GM23338 (cell line): ENCODE measurements at regions not wholly inside any gene's neighbourhood (a gene's known extent, or its start where the extent isn't known, plus 50 kb on each side); places are given as distances from the start of the nearest gene placed in this dataset.

Source experiments
- ATAC-seq: fragments of 200-7000 bp; cut with Tn5 transposase; 3 replicates; pipeline ENCODE4 v1.9.1; 2020
- DNase-seq: peaks from one replicate; pipeline ENCODE4 v3.0.0-alpha.2; 2015; ENCODE audit warnings: low spot score
- H2AFZ ChIP-seq: fragments of 200-600 bp; sonication (generic); 2 replicates; pipeline ENCODE4 v1.8.0; 2016; ENCODE audit warnings: antibody characterized with exemption, mild to moderate bottlenecking, moderate library complexity
- H3F3A ChIP-seq: fragments of 200-600 bp; sonication (generic); replicated peaks from 2 replicates; pipeline ENCODE4 v1.8.0; 2017; ENCODE audit warnings: antibody characterized with exemption, mixed run types, low read depth
- H3K27ac ChIP-seq: fragments of 200-600 bp; sonication (generic); 2 replicates; pipeline ENCODE4 v1.6.1; 2016; ENCODE audit warnings: low read depth
- H3K27me3 ChIP-seq: fragments of 200-600 bp; sonication (generic); 2 replicates; pipeline ENCODE4 v1.8.0; 2016; ENCODE audit warnings: mild to moderate bottlenecking, mixed run types, moderate library complexity; ENCODE audit not compliant: insufficient read depth
- H3K36me3 ChIP-seq: fragments of 200-600 bp; sonication (generic); 2 replicates; pipeline ENCODE4 v1.8.0; 2016; ENCODE audit warnings: mild to moderate bottlenecking; ENCODE audit not compliant: insufficient read depth
- H3K4me1 ChIP-seq: fragments of 200-600 bp; sonication (generic); 2 replicates; pipeline ENCODE4 v1.8.0; 2016; ENCODE audit warnings: mild to moderate bottlenecking, moderate library complexity; ENCODE audit not compliant: insufficient read depth
- H3K4me2 ChIP-seq: fragments of 200-600 bp; sonication (generic); 2 replicates; pipeline ENCODE4 v1.7.1; 2017; ENCODE audit warnings: mixed run types
- H3K4me3 ChIP-seq: fragments of 200-600 bp; sonication (generic); 2 replicates; pipeline ENCODE4 v1.6.1; 2016; ENCODE audit warnings: mixed run types
- H3K79me2 ChIP-seq: fragments of 200-600 bp; sonication (generic); replicated peaks from 2 replicates; pipeline ENCODE4 v1.8.0; 2017; ENCODE audit warnings: mild to moderate bottlenecking; ENCODE audit not compliant: insufficient read depth
- H3K9me2 ChIP-seq: fragments of 200-600 bp; sonication (generic); 2 replicates; pipeline ENCODE4 v1.8.0; 2017; ENCODE audit not compliant: insufficient read depth
- H4K20me1 ChIP-seq: fragments of 200-600 bp; sonication (generic); replicated peaks from 2 replicates; pipeline ENCODE4 v1.8.0; 2017; ENCODE audit warnings: mild to moderate bottlenecking; ENCODE audit not compliant: insufficient read depth
- H3K27ac Mint-ChIP-seq: 2 replicates; pipeline ENCODE4 v1.8.0; 2020; ENCODE audit warnings: inconsistent platforms, mild to moderate bottlenecking, moderate library complexity, mixed read lengths
- H3K27me3 Mint-ChIP-seq: 3 replicates; pipeline ENCODE4 v1.8.0; 2022; ENCODE audit warnings: low read depth, mild to moderate bottlenecking, moderate library complexity, mixed read lengths, inconsistent platforms; ENCODE audit not compliant: insufficient read depth, poor library complexity
- H3K36me3 Mint-ChIP-seq: 3 replicates; pipeline ENCODE4 v1.8.0; 2021; ENCODE audit warnings: low read depth, mild to moderate bottlenecking, inconsistent platforms, moderate library complexity, mixed read lengths
- H3K4me1 Mint-ChIP-seq: 3 replicates; pipeline ENCODE4 v1.8.0; 2020; ENCODE audit warnings: mild to moderate bottlenecking, inconsistent platforms, mixed read lengths
- H3K4me3 Mint-ChIP-seq: 3 replicates; pipeline ENCODE4 v1.8.0; 2021; ENCODE audit warnings: moderate library complexity, mild to moderate bottlenecking, inconsistent platforms, mixed read lengths
- H3K9me3 Mint-ChIP-seq: 3 replicates; pipeline ENCODE4 v1.8.0; 2020; ENCODE audit warnings: moderate library complexity, mild to moderate bottlenecking, inconsistent platforms, mixed read lengths
- EZH2phosphoT487 ChIP-seq: fragments of 200-600 bp; sonication (generic); IDR thresholded peaks from one replicate; pipeline ENCODE4 v1.8.1; 2018; ENCODE audit warnings: antibody characterized with exemption; ENCODE audit not compliant: unreplicated experiment
- NANOG ChIP-seq: IDR thresholded peaks from 2 replicates; pipeline ENCODE4 v1.6.1; 2016; ENCODE audit warnings: antibody characterized with exemption, borderline replicate concordance
- STAT1 ChIP-seq: IDR thresholded peaks from one replicate; pipeline ENCODE4 v1.6.1; 2016; ENCODE audit warnings: antibody characterized with exemption; ENCODE audit not compliant: unreplicated experiment
- ZNF331 ChIP-seq: fragments of 250-450 bp; sonication (Bioruptor Pico); IDR thresholded peaks from 2 replicates; pipeline ENCODE4 v1.5.0; 2020; ENCODE audit warnings: low read depth, mild to moderate bottlenecking, moderate library complexity
- TF ChIP-seq, protein P1 (sequence below): fragments of 250-450 bp; sonication (Bioruptor Pico); IDR thresholded peaks from 2 replicates; pipeline ENCODE4 v1.5.0; 2020; ENCODE audit warnings: mild to moderate bottlenecking, moderate library complexity
- TF ChIP-seq, protein P2 (sequence below): IDR thresholded peaks from 2 replicates; pipeline ENCODE4 v1.6.1; 2016; ENCODE audit warnings: antibody characterized with exemption

DNA sequence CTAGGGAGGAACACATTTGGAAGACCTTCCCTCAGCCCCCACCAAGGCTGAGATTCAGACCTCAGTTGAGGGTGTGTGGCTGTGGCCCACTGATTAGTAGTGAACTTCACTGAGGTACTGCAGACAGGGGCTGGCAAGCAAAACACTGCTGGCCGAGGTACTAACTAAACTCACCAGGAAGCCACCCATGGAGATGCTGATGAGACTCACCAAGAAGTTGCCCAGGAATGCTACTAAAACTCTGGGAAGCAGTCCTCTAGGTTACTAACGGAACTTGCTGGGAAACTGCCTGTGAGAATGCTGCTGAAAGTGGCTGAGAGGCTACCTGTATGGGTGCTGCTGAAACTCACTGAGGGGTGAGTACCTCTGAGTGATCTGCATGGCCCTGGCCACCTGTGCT, 372.4 kb upstream of the RPS6KA3 start:
- no peaks in the 10 kb centered on the region for H3K36me3 ChIP-seq
- H3K79me2 ChIP-seq, result no peaks in the 10 kb centered on the region
- no peak overlapping the region for H3K27ac Mint-ChIP-seq
- no peak overlapping the region for H3K27ac ChIP-seq
- H3K4me3 ChIP-seq, result no peak overlapping the region
- H3K4me3 Mint-ChIP-seq, result no peak overlapping the region
- ATAC-seq (no peak; the same call in 2 of the 3 replicates), DNase-seq (peak; percentile 21)
- TF ChIP-seq, protein P1, sequence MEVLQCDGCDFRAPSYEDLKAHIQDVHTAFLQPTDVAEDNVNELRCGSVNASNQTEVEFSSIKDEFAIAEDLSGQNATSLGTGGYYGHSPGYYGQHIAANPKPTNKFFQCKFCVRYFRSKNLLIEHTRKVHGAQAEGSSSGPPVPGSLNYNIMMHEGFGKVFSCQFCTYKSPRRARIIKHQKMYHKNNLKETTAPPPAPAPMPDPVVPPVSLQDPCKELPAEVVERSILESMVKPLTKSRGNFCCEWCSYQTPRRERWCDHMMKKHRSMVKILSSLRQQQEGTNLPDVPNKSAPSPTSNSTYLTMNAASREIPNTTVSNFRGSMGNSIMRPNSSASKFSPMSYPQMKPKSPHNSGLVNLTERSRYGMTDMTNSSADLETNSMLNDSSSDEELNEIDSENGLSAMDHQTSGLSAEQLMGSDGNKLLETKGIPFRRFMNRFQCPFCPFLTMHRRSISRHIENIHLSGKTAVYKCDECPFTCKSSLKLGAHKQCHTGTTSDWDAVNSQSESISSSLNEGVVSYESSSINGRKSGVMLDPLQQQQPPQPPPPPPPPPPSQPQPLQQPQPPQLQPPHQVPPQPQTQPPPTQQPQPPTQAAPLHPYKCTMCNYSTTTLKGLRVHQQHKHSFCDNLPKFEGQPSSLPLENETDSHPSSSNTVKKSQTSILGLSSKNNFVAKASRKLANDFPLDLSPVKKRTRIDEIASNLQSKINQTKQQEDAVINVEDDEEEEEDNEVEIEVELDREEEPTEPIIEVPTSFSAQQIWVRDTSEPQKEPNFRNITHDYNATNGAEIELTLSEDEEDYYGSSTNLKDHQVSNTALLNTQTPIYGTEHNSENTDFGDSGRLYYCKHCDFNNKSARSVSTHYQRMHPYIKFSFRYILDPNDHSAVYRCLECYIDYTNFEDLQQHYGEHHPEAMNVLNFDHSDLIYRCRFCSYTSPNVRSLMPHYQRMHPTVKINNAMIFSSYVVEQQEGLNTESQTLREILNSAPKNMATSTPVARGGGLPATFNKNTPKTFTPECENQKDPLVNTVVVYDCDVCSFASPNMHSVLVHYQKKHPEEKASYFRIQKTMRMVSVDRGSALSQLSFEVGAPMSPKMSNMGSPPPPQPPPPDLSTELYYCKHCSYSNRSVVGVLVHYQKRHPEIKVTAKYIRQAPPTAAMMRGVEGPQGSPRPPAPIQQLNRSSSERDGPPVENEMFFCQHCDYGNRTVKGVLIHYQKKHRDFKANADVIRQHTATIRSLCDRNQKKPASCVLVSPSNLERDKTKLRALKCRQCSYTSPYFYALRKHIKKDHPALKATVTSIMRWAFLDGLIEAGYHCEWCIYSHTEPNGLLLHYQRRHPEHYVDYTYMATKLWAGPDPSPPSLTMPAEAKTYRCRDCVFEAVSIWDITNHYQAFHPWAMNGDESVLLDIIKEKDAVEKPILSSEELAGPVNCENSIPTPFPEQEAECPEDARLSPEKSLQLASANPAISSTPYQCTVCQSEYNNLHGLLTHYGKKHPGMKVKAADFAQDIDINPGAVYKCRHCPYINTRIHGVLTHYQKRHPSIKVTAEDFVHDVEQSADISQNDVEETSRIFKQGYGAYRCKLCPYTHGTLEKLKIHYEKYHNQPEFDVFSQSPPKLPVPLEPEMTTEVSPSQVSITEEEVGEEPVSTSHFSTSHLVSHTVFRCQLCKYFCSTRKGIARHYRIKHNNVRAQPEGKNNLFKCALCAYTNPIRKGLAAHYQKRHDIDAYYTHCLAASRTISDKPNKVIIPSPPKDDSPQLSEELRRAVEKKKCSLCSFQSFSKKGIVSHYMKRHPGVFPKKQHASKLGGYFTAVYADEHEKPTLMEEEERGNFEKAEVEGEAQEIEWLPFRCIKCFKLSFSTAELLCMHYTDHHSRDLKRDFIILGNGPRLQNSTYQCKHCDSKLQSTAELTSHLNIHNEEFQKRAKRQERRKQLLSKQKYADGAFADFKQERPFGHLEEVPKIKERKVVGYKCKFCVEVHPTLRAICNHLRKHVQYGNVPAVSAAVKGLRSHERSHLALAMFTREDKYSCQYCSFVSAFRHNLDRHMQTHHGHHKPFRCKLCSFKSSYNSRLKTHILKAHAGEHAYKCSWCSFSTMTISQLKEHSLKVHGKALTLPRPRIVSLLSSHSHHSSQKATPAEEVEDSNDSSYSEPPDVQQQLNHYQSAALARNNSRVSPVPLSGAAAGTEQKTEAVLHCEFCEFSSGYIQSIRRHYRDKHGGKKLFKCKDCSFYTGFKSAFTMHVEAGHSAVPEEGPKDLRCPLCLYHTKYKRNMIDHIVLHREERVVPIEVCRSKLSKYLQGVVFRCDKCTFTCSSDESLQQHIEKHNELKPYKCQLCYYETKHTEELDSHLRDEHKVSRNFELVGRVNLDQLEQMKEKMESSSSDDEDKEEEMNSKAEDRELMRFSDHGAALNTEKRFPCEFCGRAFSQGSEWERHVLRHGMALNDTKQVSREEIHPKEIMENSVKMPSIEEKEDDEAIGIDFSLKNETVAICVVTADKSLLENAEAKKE (CRISPR knock-in tag), result peak; percentile 52; the same call in 1 of the 2 replicates
- no peak for TF ChIP-seq STAT1
- no peaks in the 10 kb centered on the region for H3F3A ChIP-seq
- no peaks in the 10 kb centered on the region for H3K4me1 ChIP-seq
- no peaks in the 10 kb centered on the region for H4K20me1 ChIP-seq
- H3K4me2 ChIP-seq, result no peak overlapping the region
- no peaks in the 10 kb centered on the region for H3K9me2 ChIP-seq
- no peaks in the 10 kb centered on the region; the same call in 2 of the 3 replicates for H3K36me3 Mint-ChIP-seq
- no peaks in the 10 kb centered on the region for H3K9me3 Mint-ChIP-seq
- H3K4me1 Mint-ChIP-seq, result no peaks in the 10 kb centered on the region
- H3K27me3 ChIP-seq, result no peaks in the 10 kb centered on the region
- no peaks in the 10 kb centered on the region for H3K27me3 Mint-ChIP-seq
- no peak overlapping the region for H2AFZ ChIP-seq

DNA sequence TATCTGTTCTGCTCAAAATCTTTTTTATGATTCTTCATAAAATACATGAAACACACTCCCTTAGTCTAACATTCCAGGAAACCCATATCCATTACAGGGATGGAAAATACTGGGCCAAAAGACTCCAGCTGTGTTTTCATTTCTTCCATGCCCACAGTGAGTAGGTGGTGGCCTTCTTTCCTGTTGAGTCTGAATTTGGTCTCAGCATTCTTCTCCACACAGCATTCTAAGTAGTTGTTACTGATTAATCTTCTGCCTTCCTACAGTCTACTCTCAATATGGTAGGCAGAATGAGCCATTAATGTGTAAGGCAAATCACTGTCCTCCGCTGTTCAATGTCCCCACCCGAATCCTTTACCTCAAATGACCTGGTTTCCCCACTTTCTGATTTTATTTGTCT, 370.6 kb upstream of the RPS6KA3 start:
- Histone ChIP-seq H2AFZ (no peak overlapping the region), H3F3A (no peaks in the 10 kb centered on the region), H3K4me3 (no peak overlapping the region), H3K4me1 (no peaks in the 10 kb centered on the region), H3K9me2 (no peaks in the 10 kb centered on the region), H3K27me3 (no peaks in the 10 kb centered on the region), H4K20me1 (no peaks in the 10 kb centered on the region), H3K4me2 (no peak overlapping the region), H3K27ac (no peak overlapping the region), H3K36me3 (no peaks in the 10 kb centered on the region), H3K79me2 (no peaks in the 10 kb centered on the region)
- no peaks in the 10 kb centered on the region for H3K27me3 Mint-ChIP-seq
- H3K4me3 Mint-ChIP-seq, result no peak overlapping the region
- H3K27ac Mint-ChIP-seq, result no peak overlapping the region
- no peaks in the 10 kb centered on the region; the same call in 2 of the 3 replicates for H3K36me3 Mint-ChIP-seq
- ATAC-seq, result no peak
- H3K9me3 Mint-ChIP-seq, result no peaks in the 10 kb centered on the region
- no peaks in the 10 kb centered on the region for H3K4me1 Mint-ChIP-seq
- DNase-seq, result no peak
- TF ChIP-seq, protein P2, sequence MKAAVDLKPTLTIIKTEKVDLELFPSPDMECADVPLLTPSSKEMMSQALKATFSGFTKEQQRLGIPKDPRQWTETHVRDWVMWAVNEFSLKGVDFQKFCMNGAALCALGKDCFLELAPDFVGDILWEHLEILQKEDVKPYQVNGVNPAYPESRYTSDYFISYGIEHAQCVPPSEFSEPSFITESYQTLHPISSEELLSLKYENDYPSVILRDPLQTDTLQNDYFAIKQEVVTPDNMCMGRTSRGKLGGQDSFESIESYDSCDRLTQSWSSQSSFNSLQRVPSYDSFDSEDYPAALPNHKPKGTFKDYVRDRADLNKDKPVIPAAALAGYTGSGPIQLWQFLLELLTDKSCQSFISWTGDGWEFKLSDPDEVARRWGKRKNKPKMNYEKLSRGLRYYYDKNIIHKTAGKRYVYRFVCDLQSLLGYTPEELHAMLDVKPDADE, result no peak
- TF ChIP-seq NANOG, result no peak
- no peak for TF ChIP-seq EZH2phosphoT487
- TF ChIP-seq ZNF331, result no peak
- TF ChIP-seq, protein P1 (CRISPR knock-in tag), result no peak
